ENCODE measurements at regions not wholly inside any gene's neighbourhood (a gene's known extent, or its start where the extent isn't known, plus 50 kb on each side); places are given as distances from the start of the nearest gene placed in this dataset.
"Not testable (repeated sequence)": the region's sequence is repeated elsewhere in the genome, so short reads cannot be mapped to it uniquely, and the experiment has no call there.

DNA sequence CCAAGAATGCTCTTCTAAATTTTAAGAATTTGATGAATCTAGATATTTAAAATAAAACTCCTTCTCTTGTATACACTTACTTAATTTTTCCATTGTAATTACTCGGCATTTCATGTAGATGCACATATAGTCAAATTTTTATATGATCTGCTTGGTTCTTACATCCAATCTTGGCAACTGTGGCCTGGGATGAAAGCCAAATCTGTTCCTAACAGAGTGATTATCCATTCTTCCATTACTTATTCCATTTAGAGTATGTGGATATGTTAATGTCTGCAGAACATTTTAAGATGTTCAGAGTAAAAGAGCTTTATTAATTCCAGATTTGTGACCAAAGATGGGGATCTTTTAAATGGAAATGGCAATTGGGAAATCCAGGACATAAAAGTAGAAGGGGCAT lies 144.1 kb upstream of the PDE7B start:
- no peak for DNase-seq (ENCODE audit: extremely low spot score)
- ChIA-PET POLR2A (no interaction called here), CTCF (no interaction called here)
- TF ChIP-seq FOXA1 (IDR thresholded peaks at IDR 0.05) (no peak), ARNT (IDR thresholded peaks at IDR 0.05) (no peak), FOXM1 (IDR thresholded peaks at IDR 0.05; ENCODE audit: borderline replicate concordance) (no peak)

DNA sequence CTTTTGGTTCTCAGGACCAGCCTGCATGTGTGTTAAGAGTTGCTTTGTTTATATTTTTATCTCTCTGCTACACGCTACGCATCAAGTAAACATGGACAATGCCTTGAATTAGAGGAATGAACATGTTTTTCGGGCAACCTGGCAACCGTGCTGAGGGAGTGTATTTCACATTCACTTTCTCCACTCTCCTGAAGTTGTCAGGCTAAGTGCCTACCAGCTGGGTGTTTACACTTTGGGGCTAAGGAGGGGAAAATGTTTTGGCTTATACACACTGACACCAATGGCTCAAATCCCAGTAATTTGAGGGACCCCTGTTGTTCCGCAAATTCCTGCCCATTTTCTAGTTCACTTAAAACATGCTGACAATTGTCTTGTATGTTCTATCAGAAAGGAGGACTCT lies 141.5 kb upstream of the PDE7B start:
- CTCF ChIA-PET, result no interaction called here
- TF ChIP-seq CTBP1 (IDR thresholded peaks at IDR 0.05; ENCODE audit: borderline replicate concordance) (no peak), FOXK2 (IDR thresholded peaks at IDR 0.05) (no peak), SUZ12 (IDR thresholded peaks at IDR 0.05) (no peak), L3MBTL2 (conservative IDR thresholded peaks at IDR 0.05) (no peak), ELF4 (IDR thresholded peaks at IDR 0.05) (no peak), NFRKB (IDR thresholded peaks at IDR 0.05) (no peak), FOXM1 (IDR thresholded peaks at IDR 0.05; ENCODE audit: borderline replicate concordance) (no peak), TARDBP (IDR thresholded peaks at IDR 0.05) (no peak), LEF1 (IDR thresholded peaks at IDR 0.05; ENCODE audit: borderline replicate concordance) (no peak), SP1 (IDR thresholded peaks at IDR 0.05) (no peak), HDGF (IDR thresholded peaks at IDR 0.05; ENCODE audit: borderline replicate concordance) (no peak)
- POLR2A ChIA-PET, result no interaction called here
- DNase-seq (ENCODE audit: extremely low spot score), result no peak

DNA sequence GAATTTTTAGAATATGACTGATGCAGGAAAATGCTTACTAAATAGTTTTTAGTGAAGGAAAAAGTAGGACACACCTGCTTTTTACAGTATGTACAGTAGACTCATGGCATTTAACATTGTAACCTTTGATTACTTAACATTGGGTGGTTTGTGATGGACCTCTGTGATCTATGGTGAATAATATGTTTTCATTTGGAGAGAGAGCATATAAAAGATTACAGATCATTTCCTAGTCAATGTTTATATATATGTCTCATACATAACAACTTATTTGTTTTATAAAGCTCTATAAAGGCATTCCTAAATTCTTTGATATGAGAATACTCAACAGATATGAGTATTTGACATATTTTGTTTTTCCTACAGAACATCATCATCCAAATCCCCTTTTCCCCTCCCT lies 129.3 kb upstream of the PDE7B start:
- ChIA-PET CTCF (interaction anchor here (0.6 kb wide), 1 partner anchor 10 kb away, joined by 3 read pairs; no protein-coding TSS in a partner anchor), POLR2A (no interaction called here)
- no peak for TF ChIP-seq BHLHE40 (IDR thresholded peaks at IDR 0.05; ENCODE audit: borderline replicate concordance)
- TF ChIP-seq NFRKB (IDR thresholded peaks at IDR 0.05), result no peak
- no peak for TF ChIP-seq L3MBTL2 (conservative IDR thresholded peaks at IDR 0.05)
- TF ChIP-seq ZNF384 (IDR thresholded peaks at IDR 0.05), result no peak
- TF ChIP-seq HDGF (IDR thresholded peaks at IDR 0.05; ENCODE audit: borderline replicate concordance), result no peak
- TF ChIP-seq CTBP1 (IDR thresholded peaks at IDR 0.05; ENCODE audit: borderline replicate concordance), result no peak
- no peak for TF ChIP-seq SUZ12 (IDR thresholded peaks at IDR 0.05)
- TF ChIP-seq ARNT (IDR thresholded peaks at IDR 0.05), result no peak
- no peak for TF ChIP-seq TARDBP (IDR thresholded peaks at IDR 0.05)
- no peak for TF ChIP-seq FOXM1 (IDR thresholded peaks at IDR 0.05; ENCODE audit: borderline replicate concordance)
- TF ChIP-seq SP1 (IDR thresholded peaks at IDR 0.05), result no peak
- DNase-seq (ENCODE audit: extremely low spot score), result no peak

DNA sequence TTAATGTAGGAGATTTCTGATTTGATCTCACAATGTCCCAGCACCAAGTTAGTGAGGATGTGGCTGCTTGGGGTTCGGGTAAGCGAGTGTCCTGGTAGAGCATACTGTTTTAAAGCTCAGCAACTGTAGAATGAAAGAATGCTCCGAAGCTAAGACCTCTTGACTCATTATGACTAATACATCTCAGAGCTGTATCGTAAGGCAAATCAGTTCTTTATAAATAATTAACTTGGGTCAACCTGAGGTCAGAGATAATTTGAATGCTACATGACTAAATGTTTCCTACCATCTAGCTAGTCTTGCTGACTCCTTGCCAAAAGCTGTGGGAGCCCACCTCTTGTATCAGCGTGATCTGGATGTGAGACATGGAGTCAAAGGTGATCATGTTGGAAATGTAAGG lies 128.8 kb upstream of the PDE7B start:
- TF ChIP-seq ZNF384 (IDR thresholded peaks at IDR 0.05) (no peak), SUZ12 (IDR thresholded peaks at IDR 0.05) (no peak), TARDBP (IDR thresholded peaks at IDR 0.05) (no peak), ARNT (IDR thresholded peaks at IDR 0.05) (no peak), L3MBTL2 (conservative IDR thresholded peaks at IDR 0.05) (no peak), ELF4 (IDR thresholded peaks at IDR 0.05) (no peak), FOXA1 (IDR thresholded peaks at IDR 0.05) (no peak)
- POLR2A ChIA-PET, result no interaction called here
- CTCF ChIA-PET, result no interaction called here
- no peak for DNase-seq (ENCODE audit: extremely low spot score)

- DNase-seq (ENCODE audit: extremely low spot score), result no peak
- CTCF ChIA-PET, result no interaction called here
- POLR2A ChIA-PET, result no interaction called here
- TF ChIP-seq FOXA1 (IDR thresholded peaks at IDR 0.05) (no peak), BHLHE40 (IDR thresholded peaks at IDR 0.05; ENCODE audit: borderline replicate concordance) (no peak), TARDBP (IDR thresholded peaks at IDR 0.05) (no peak), ZNF384 (IDR thresholded peaks at IDR 0.05) (no peak)
Observed at GRCh38 chr6:135728589-135728988, 122.9 kb upstream of the PDE7B start.

GRCh38 chr6:135731116-135731515 lies 120.4 kb upstream of the PDE7B start:
- ChIA-PET CTCF (no interaction called here), POLR2A (no interaction called here)
- no peak for TF ChIP-seq ARNT (IDR thresholded peaks at IDR 0.05)
- TF ChIP-seq LEF1 (IDR thresholded peaks at IDR 0.05; ENCODE audit: borderline replicate concordance), result no peak
- no peak for TF ChIP-seq SUZ12 (IDR thresholded peaks at IDR 0.05)
- no peak for TF ChIP-seq ELF4 (IDR thresholded peaks at IDR 0.05)
- no peak for TF ChIP-seq SP1 (IDR thresholded peaks at IDR 0.05)
- TF ChIP-seq NFRKB (IDR thresholded peaks at IDR 0.05), result no peak
- TF ChIP-seq TARDBP (IDR thresholded peaks at IDR 0.05), result no peak
- no peak for TF ChIP-seq CTBP1 (IDR thresholded peaks at IDR 0.05; ENCODE audit: borderline replicate concordance)
- TF ChIP-seq, protein P1, sequence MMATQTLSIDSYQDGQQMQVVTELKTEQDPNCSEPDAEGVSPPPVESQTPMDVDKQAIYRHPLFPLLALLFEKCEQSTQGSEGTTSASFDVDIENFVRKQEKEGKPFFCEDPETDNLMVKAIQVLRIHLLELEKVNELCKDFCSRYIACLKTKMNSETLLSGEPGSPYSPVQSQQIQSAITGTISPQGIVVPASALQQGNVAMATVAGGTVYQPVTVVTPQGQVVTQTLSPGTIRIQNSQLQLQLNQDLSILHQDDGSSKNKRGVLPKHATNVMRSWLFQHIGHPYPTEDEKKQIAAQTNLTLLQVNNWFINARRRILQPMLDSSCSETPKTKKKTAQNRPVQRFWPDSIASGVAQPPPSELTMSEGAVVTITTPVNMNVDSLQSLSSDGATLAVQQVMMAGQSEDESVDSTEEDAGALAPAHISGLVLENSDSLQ (IDR thresholded peaks at IDR 0.05), result no peak
- TF ChIP-seq FOXM1 (IDR thresholded peaks at IDR 0.05; ENCODE audit: borderline replicate concordance), result no peak
- TF ChIP-seq BHLHE40 (IDR thresholded peaks at IDR 0.05; ENCODE audit: borderline replicate concordance), result no peak
- no peak for TF ChIP-seq FOXA1 (IDR thresholded peaks at IDR 0.05)

DNA sequence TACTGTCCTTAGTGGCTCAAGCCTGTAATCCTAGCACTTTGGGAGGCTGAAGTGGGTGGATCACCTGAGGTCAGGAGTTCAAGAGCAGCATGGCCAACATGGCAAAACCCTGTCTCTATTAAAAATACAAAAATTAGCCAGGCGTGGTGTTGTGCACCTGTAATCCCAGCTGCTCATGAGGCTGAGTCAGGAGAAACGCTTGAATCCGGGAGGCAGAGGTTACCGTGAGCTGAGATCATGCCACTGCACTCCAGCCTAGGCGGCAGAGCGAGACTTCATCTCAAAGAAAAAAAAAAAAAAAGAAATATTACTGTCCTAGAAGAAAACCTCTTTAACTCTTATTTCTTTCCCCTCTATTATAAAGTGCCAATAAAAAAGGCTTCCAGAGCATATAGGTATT lies 115.2 kb upstream of the PDE7B start:
- POLR2A ChIA-PET; DNase-seq (ENCODE audit: extremely low spot score); CTCF ChIA-PET: not testable (repeated sequence)

More at GRCh38 chr6:135731116-135731515, 120.4 kb upstream of the PDE7B start:
- no peak for DNase-seq (ENCODE audit: extremely low spot score)

- TF ChIP-seq HDGF (IDR thresholded peaks at IDR 0.05; ENCODE audit: borderline replicate concordance), result no peak
- TF ChIP-seq, protein P1 (IDR thresholded peaks at IDR 0.05), result no peak
- TF ChIP-seq LEF1 (IDR thresholded peaks at IDR 0.05; ENCODE audit: borderline replicate concordance), result no peak
- TF ChIP-seq FOXK2 (IDR thresholded peaks at IDR 0.05), result no peak
- TF ChIP-seq NFRKB (IDR thresholded peaks at IDR 0.05), result no peak
- TF ChIP-seq TARDBP (IDR thresholded peaks at IDR 0.05), result no peak
- no peak for TF ChIP-seq BHLHE40 (IDR thresholded peaks at IDR 0.05; ENCODE audit: borderline replicate concordance)
- no peak for TF ChIP-seq CTBP1 (IDR thresholded peaks at IDR 0.05; ENCODE audit: borderline replicate concordance)
- no peak for TF ChIP-seq ARNT (IDR thresholded peaks at IDR 0.05)
- no peak for TF ChIP-seq SUZ12 (IDR thresholded peaks at IDR 0.05)
- TF ChIP-seq SP1 (IDR thresholded peaks at IDR 0.05), result no peak
- TF ChIP-seq ELF4 (IDR thresholded peaks at IDR 0.05), result no peak
- no peak for TF ChIP-seq FOXA1 (IDR thresholded peaks at IDR 0.05)
- no peak for TF ChIP-seq L3MBTL2 (conservative IDR thresholded peaks at IDR 0.05)
- no peak for TF ChIP-seq ZNF384 (IDR thresholded peaks at IDR 0.05)
- TF ChIP-seq FOXM1 (IDR thresholded peaks at IDR 0.05; ENCODE audit: borderline replicate concordance), result no peak
- ChIA-PET CTCF (no interaction called here), POLR2A (no interaction called here)
- DNase-seq (ENCODE audit: extremely low spot score), result no peak
Observed at GRCh38 chr6:135738636-135739035, 112.9 kb upstream of the PDE7B start.

Data from HEK293T (cell line).